GM12878 (cell line): ENCODE measurements at regions not wholly inside any gene's neighbourhood (a gene's known extent, or its start where the extent isn't known, plus 50 kb on each side); places are given as distances from the start of the nearest gene placed in this dataset.

Experiments
- ATAC-seq: fragments of 200-7000 bp; cut with Tn5 transposase; 3 replicates; pipeline ENCODE4 v1.9.1; 2020; ENCODE audit warnings: mild to moderate bottlenecking, moderate library complexity
- BruUV-seq: library from RNA; stranded (reverse); fragments of 400-500 nt; replicated peaks from 2 replicates; lab custom pipeline; 2021; lab: Mats Ljungman, UMichigan
- CTCF ChIA-PET: fragments of 300-600 bp; sonication (Branson Sonifier 250); formaldehyde crosslinking; extraction: SDS; loops from one replicate; lab custom pipeline; 2021; ENCODE audit warnings: inconsistent platforms; lab: Yijun Ruan, JAX
- POLR2A ChIA-PET: fragments of 350-600 bp; formaldehyde crosslinking; extraction: SDS; loops from one replicate; lab custom pipeline; 2021; ENCODE audit warnings: inconsistent platforms; lab: Charles Lee
- RAD21 ChIA-PET: fragments of 300-600 bp; sonication (Branson Sonifier 250); formaldehyde crosslinking; loops from one replicate; lab custom pipeline; 2023; ENCODE audit warnings: antibody characterized with exemption; ENCODE audit not compliant: unreplicated experiment; lab: Charles Lee
- SMC1A ChIA-PET: fragments of 300-600 bp; sonication (Branson Sonifier 250); formaldehyde crosslinking; loops from one replicate; lab custom pipeline; 2023; ENCODE audit not compliant: unreplicated experiment, uncharacterized antibody; lab: Charles Lee
- DNase-seq: peaks from one replicate; pipeline ENCODE4 v3.0.0-alpha.2; 2011; ENCODE audit warnings: low read depth, low spot score
- FAIRE-seq: peaks from 3 replicates; lab custom pipeline; 2011; peaks lifted over from hg19 to GRCh38; lab: Jason Lieb, UNC
- H2AFZ ChIP-seq: 2 replicates; pipeline ENCODE4 v1.6.0; 2011; ENCODE audit warnings: low read depth, low read length, control low read depth; ENCODE audit not compliant: control insufficient read depth
- H3K27ac ChIP-seq: 2 replicates; pipeline ENCODE4 v1.5.1; 2011; ENCODE audit warnings: control low read depth; ENCODE audit not compliant: control insufficient read depth, insufficient read depth
- H3K27me3 ChIP-seq, 2 experiments: replicated peaks in 1 of 2; 2 replicates each; pipeline versions ENCODE4 v1.6.0 to v1.6.1; 2011; ENCODE audit warnings: low read length in 1 of 2; ENCODE audit not compliant: control insufficient read depth in 2 of 2, insufficient read depth in 2 of 2
- H3K36me3 ChIP-seq, 2 experiments: 2 replicates each; pipeline ENCODE4 v1.5.1; 2011; ENCODE audit warnings: low read length in 1 of 2; ENCODE audit not compliant: control insufficient read depth in 2 of 2, insufficient read depth in 2 of 2
- H3K4me1 ChIP-seq: 2 replicates; pipeline ENCODE4 v1.6.1; 2011; ENCODE audit warnings: mild to moderate bottlenecking, low read length, moderate library complexity, mixed read lengths; ENCODE audit not compliant: control insufficient read depth, insufficient read depth
- H3K4me2 ChIP-seq: 2 replicates; pipeline ENCODE4 v1.6.0; 2011; ENCODE audit warnings: control low read depth; ENCODE audit not compliant: control insufficient read depth, insufficient read depth
- H3K4me3 ChIP-seq: fragments of 200-600 bp; sonication (generic); 2 replicates; pipeline ENCODE4 v1.5.1; 2016
- H3K79me2 ChIP-seq: 2 replicates; pipeline ENCODE4 v1.6.0; 2011; ENCODE audit warnings: low read length; ENCODE audit not compliant: control insufficient read depth, insufficient read depth
- H3K9ac ChIP-seq: 2 replicates; pipeline ENCODE4 v1.8.0; 2011; ENCODE audit warnings: low read length, control low read depth, mixed read lengths; ENCODE audit not compliant: control insufficient read depth, insufficient read depth
- H3K9me3 ChIP-seq: replicated peaks from 3 replicates; pipeline ENCODE4 v1.5.1; 2011; ENCODE audit warnings: mild to moderate bottlenecking, low read length; ENCODE audit not compliant: control insufficient read depth, insufficient read depth
- H4K20me1 ChIP-seq: 2 replicates; pipeline ENCODE4 v1.6.0; 2011; ENCODE audit not compliant: control insufficient read depth, insufficient read depth
- CBFB ChIP-seq: IDR thresholded peaks from 2 replicates; pipeline ENCODE4 v1.6.1; 2016; ENCODE audit warnings: antibody characterized with exemption, low read depth
- EED ChIP-seq: sonication (generic); IDR thresholded peaks from 2 replicates; pipeline ENCODE4 v1.6.1; 2016; ENCODE audit warnings: antibody characterized with exemption, low read depth
- FOXM1 ChIP-seq: IDR thresholded peaks from 2 replicates; pipeline ENCODE4 v1.6.1; 2012; ENCODE audit warnings: low read depth, mild to moderate bottlenecking, inconsistent platforms, low read length, moderate library complexity
- MLLT1 ChIP-seq: fragments of 450-650 bp; IDR thresholded peaks from 2 replicates; pipeline ENCODE4 v1.6.1; 2016; ENCODE audit warnings: mild to moderate bottlenecking
- NFXL1 ChIP-seq: fragments of 450-650 bp; IDR thresholded peaks from 2 replicates; pipeline ENCODE4 v1.6.1; 2017; ENCODE audit warnings: antibody characterized with exemption, mild to moderate bottlenecking, borderline replicate concordance
- POLR2AphosphoS5 ChIP-seq: IDR thresholded peaks from 2 replicates; pipeline ENCODE4 v1.6.1; 2011; ENCODE audit warnings: mild to moderate bottlenecking, low read length, inconsistent platforms
- TBL1XR1 ChIP-seq: IDR thresholded peaks from 2 replicates; pipeline ENCODE4 v1.6.1; 2012; ENCODE audit warnings: low read depth, low read length, improper control_type of control experiment
- ZBTB4 ChIP-seq: fragments of 450-650 bp; formaldehyde crosslinking; IDR thresholded peaks from 2 replicates; pipeline ENCODE4 v1.4.0; 2022; ENCODE audit warnings: mild to moderate bottlenecking, moderate library complexity
- ZBTB40 ChIP-seq: fragments of 450-650 bp; IDR thresholded peaks from 2 replicates; pipeline ENCODE4 v1.6.1; 2016; ENCODE audit warnings: mild to moderate bottlenecking, moderate library complexity, borderline replicate concordance
- ZNF207 ChIP-seq: fragments of 450-650 bp; IDR thresholded peaks from 2 replicates; pipeline ENCODE4 v1.6.1; 2014; ENCODE audit warnings: antibody characterized with exemption, mild to moderate bottlenecking, borderline replicate concordance
- WGBS: methylation state at CpG from one replicate; pipeline ENCODE4 v1.1.6; 2016; ENCODE audit warnings: low lambda C conversion rate; ENCODE audit not compliant: insufficient replicate concordance, insufficient coverage; ENCODE audit errors: missing lambda C conversion rate; 5-methylcytosine and 5-hydroxymethylcytosine counted together
- in situ Hi-C: fragments of 300-500 bp; cut with MboI; formaldehyde crosslinking; loops from 9 replicates; pipeline ENCODE4 v1.14.3; 2018; ENCODE audit warnings: mixed read lengths
- intact Hi-C: fragments of 100-400 bp; cut with micrococcal nuclease; formaldehyde crosslinking; loops from one replicate; pipeline ENCODE4 v1.14.2; 2022; ENCODE audit not compliant: unreplicated experiment
- TF ChIP-seq, protein P1 (sequence below): fragments of 150-350 bp; IDR thresholded peaks from 2 replicates; pipeline ENCODE4 v1.6.1; 2016; ENCODE audit warnings: low read depth, low read length

- TF ChIP-seq TBL1XR1 = no peak
- no peak for TF ChIP-seq FOXM1
- no peak for TF ChIP-seq POLR2AphosphoS5
Observed at GRCh38 chr16:55169780-55170179, 154.2 kb upstream of the IRX6 start (continued).

- H3K79me2 ChIP-seq = no peaks in the 10 kb centered on the region
- 29% methylated on average over 2 of the region's 2 CpGs for WGBS
- no peak overlapping the region for H3K4me2 ChIP-seq
- no peak overlapping the region for H2AFZ ChIP-seq
- no peaks in the 10 kb centered on the region for H3K4me1 ChIP-seq
- H3K4me3 ChIP-seq = no peak overlapping the region
- CTCF ChIA-PET = interaction anchor here (1.0 kb wide), 1 partner anchor 18 kb away, joined by 3 read pairs; no protein-coding TSS in a partner anchor
- H4K20me1 ChIP-seq = no peaks in the 10 kb centered on the region
- FAIRE-seq (no peak), DNase-seq (no peak), ATAC-seq (no peak)
- RAD21 ChIA-PET = no interaction called here
- SMC1A ChIA-PET = no interaction called here
- intact Hi-C loops = no loop called here
- in situ Hi-C loops = no loop called here
- H3K36me3 ChIP-seq = no peaks in the 10 kb centered on the region
- H3K9me3 ChIP-seq = no peaks in the 10 kb centered on the region
- H3K27ac ChIP-seq = no peak overlapping the region
- POLR2A ChIA-PET = no interaction called here
- H3K27me3 ChIP-seq = no peaks in the 10 kb centered on the region
- BruUV-seq = no TSS peak
- no peak overlapping the region for H3K9ac ChIP-seq
- TF ChIP-seq NFXL1 (no peak), ZNF207 (no peak), ZBTB4 (no peak), TBL1XR1 (no peak), ZBTB40 (no peak), MLLT1 (no peak), CBFB (no peak), EED (no peak)
- TF ChIP-seq, protein P1, sequence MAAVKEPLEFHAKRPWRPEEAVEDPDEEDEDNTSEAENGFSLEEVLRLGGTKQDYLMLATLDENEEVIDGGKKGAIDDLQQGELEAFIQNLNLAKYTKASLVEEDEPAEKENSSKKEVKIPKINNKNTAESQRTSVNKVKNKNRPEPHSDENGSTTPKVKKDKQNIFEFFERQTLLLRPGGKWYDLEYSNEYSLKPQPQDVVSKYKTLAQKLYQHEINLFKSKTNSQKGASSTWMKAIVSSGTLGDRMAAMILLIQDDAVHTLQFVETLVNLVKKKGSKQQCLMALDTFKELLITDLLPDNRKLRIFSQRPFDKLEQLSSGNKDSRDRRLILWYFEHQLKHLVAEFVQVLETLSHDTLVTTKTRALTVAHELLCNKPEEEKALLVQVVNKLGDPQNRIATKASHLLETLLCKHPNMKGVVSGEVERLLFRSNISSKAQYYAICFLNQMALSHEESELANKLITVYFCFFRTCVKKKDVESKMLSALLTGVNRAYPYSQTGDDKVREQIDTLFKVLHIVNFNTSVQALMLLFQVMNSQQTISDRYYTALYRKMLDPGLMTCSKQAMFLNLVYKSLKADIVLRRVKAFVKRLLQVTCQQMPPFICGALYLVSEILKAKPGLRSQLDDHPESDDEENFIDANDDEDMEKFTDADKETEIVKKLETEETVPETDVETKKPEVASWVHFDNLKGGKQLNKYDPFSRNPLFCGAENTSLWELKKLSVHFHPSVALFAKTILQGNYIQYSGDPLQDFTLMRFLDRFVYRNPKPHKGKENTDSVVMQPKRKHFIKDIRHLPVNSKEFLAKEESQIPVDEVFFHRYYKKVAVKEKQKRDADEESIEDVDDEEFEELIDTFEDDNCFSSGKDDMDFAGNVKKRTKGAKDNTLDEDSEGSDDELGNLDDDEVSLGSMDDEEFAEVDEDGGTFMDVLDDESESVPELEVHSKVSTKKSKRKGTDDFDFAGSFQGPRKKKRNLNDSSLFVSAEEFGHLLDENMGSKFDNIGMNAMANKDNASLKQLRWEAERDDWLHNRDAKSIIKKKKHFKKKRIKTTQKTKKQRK = no peak
Observed at GRCh38 chr16:55171241-55171640, 152.8 kb upstream of the IRX6 start.
